ENCODE measurements at regions not wholly inside any gene's neighbourhood (a gene's known extent, or its start where the extent isn't known, plus 50 kb on each side); places are given as distances from the start of the nearest gene placed in this dataset.
"Not testable (repeated sequence)": the region's sequence is repeated elsewhere in the genome, so short reads cannot be mapped to it uniquely, and the experiment has no call there.

- H3K9me3 ChIP-seq (ENCODE audit: control insufficient read depth, insufficient read depth, low read length); DNase-seq; H3K4me2 ChIP-seq (ENCODE audit: low read depth, low read length); H4K91ac ChIP-seq (ENCODE audit: insufficient read depth, low read depth, low read length); POLR2A ChIA-PET (ENCODE audit: unreplicated experiment); in situ Hi-C loops (cut with MboI; ENCODE audit: low sequenced_read_pairs); H4K5ac ChIP-seq (ENCODE audit: low read depth, low read length); ATAC-seq (ENCODE audit: low read depth); H2AK9ac ChIP-seq (replicated peaks; ENCODE audit: low read depth, low read length, poor library complexity); H3K79me1 ChIP-seq (ENCODE audit: low read depth in 1 of 2, low read length in 2 of 2); CTCF ChIA-PET; H3K27ac ChIP-seq (ENCODE audit: insufficient read depth, low read length); H2AFZ ChIP-seq (replicated peaks; ENCODE audit: low read length, poor library complexity); H2AK5ac ChIP-seq (ENCODE audit: low read depth, low read length); H4K20me1 ChIP-seq (ENCODE audit: insufficient read depth, low read length); H3K36me3 ChIP-seq (ENCODE audit: control insufficient read depth, insufficient read depth, low read length); BruUV-seq (replicated peaks); H2BK5ac ChIP-seq (ENCODE audit: low read depth, low read length, poor library complexity, severe bottlenecking); H3K4ac ChIP-seq (ENCODE audit: low read depth, low read length); H2BK120ac ChIP-seq (ENCODE audit: low read depth, low read length); H3K4me1 ChIP-seq (ENCODE audit: control insufficient read depth, insufficient read depth, low read length); H4K8ac ChIP-seq (ENCODE audit: low read depth in 2 of 2, low read length in 2 of 2); H3K23ac ChIP-seq (ENCODE audit: low read depth, low read length); dilution Hi-C loops (cut with HindIII; ENCODE audit: low sequenced_read_pairs, unreplicated experiment); H3K9me1 ChIP-seq (ENCODE audit: insufficient read depth, low read length); H3K27me3 ChIP-seq (ENCODE audit: control insufficient read depth, insufficient read depth, low read length); H3K4me3 ChIP-seq (ENCODE audit: insufficient read depth, low read depth, low read length); intact Hi-C loops (cut with micrococcal nuclease); H3K18ac ChIP-seq (ENCODE audit: low read depth, low read length); H2BK20ac ChIP-seq (ENCODE audit: low read depth, low read length); H2BK15ac ChIP-seq (ENCODE audit: low read depth, low read length); H3K56ac ChIP-seq (ENCODE audit: extremely low read depth, insufficient read depth, low read length); H3K9ac ChIP-seq (ENCODE audit: low read depth, low read length); H3K14ac ChIP-seq (replicated peaks; ENCODE audit: low read depth, low read length): not testable (repeated sequence)
- WGBS, 2 experiments (ENCODE audit: extremely low coverage in 2 of 2, insufficient read length in 1 of 2) = 53% methylated on average over 13 of the region's 26 CpGs; no CpG with 5 or more reads in 1 of the 2 experiments
These were observed 339.6 kb downstream of the ADGRD1 start for GRCh38 chr12:131293071-131294015.

GRCh38 chr12:131294716-131295115 lies 341.0 kb downstream of the ADGRD1 start:
- H3K4ac ChIP-seq (ENCODE audit: low read depth, low read length); H2BK120ac ChIP-seq (ENCODE audit: low read depth, low read length); H4K91ac ChIP-seq (ENCODE audit: insufficient read depth, low read depth, low read length); dilution Hi-C loops (cut with HindIII; ENCODE audit: low sequenced_read_pairs, unreplicated experiment); H3K27ac ChIP-seq (ENCODE audit: insufficient read depth, low read length); H3K56ac ChIP-seq (ENCODE audit: extremely low read depth, insufficient read depth, low read length); ATAC-seq (ENCODE audit: low read depth); H3K4me1 ChIP-seq (ENCODE audit: control insufficient read depth, insufficient read depth, low read length); H3K36me3 ChIP-seq (ENCODE audit: control insufficient read depth, insufficient read depth, low read length); H3K14ac ChIP-seq (replicated peaks; ENCODE audit: low read depth, low read length); H3K9me3 ChIP-seq (ENCODE audit: control insufficient read depth, insufficient read depth, low read length); H2AFZ ChIP-seq (replicated peaks; ENCODE audit: low read length, poor library complexity); H2BK20ac ChIP-seq (ENCODE audit: low read depth, low read length); H2AK5ac ChIP-seq (ENCODE audit: low read depth, low read length); H3K27me3 ChIP-seq (ENCODE audit: control insufficient read depth, insufficient read depth, low read length); H3K9ac ChIP-seq (ENCODE audit: low read depth, low read length); H2BK15ac ChIP-seq (ENCODE audit: low read depth, low read length); POLR2A ChIA-PET (ENCODE audit: unreplicated experiment); H2BK5ac ChIP-seq (ENCODE audit: low read depth, low read length, poor library complexity, severe bottlenecking); H3K23ac ChIP-seq (ENCODE audit: low read depth, low read length); H3K4me2 ChIP-seq (ENCODE audit: low read depth, low read length); H4K20me1 ChIP-seq (ENCODE audit: insufficient read depth, low read length); H4K5ac ChIP-seq (ENCODE audit: low read depth, low read length); H3K4me3 ChIP-seq (ENCODE audit: insufficient read depth, low read depth, low read length); in situ Hi-C loops (cut with MboI; ENCODE audit: low sequenced_read_pairs); CTCF ChIA-PET; H3K18ac ChIP-seq (ENCODE audit: low read depth, low read length); H3K79me1 ChIP-seq (ENCODE audit: low read depth in 1 of 2, low read length in 2 of 2); H2AK9ac ChIP-seq (replicated peaks; ENCODE audit: low read depth, low read length, poor library complexity); H4K8ac ChIP-seq (ENCODE audit: low read depth in 2 of 2, low read length in 2 of 2); BruUV-seq (replicated peaks); intact Hi-C loops (cut with micrococcal nuclease); H3K9me1 ChIP-seq (ENCODE audit: insufficient read depth, low read length); DNase-seq: not testable (repeated sequence)
- WGBS, 2 experiments (ENCODE audit: extremely low coverage in 2 of 2, insufficient read length in 1 of 2) = no CpG with 5 or more reads among the region's 12 CpGs

All from IMR-90 (cell line).